Type B pancreatic cell (in vitro differentiated cells): ENCODE measurements at regions not wholly inside any gene's neighbourhood (a gene's known extent, or its start where the extent isn't known, plus 50 kb on each side); places are given as distances from the start of the nearest gene placed in this dataset.

Experiments used
- DNase-seq: peaks from one replicate; pipeline ENCODE4 v3.0.0; 2021; ENCODE audit warnings: mixed read lengths; ENCODE audit not compliant: unreplicated experiment; ENCODE audit errors: extremely low spot score
- H3K27ac Mint-ChIP-seq: 2 replicates; pipeline ENCODE4 v1.8.0; 2021; ENCODE audit warnings: mild to moderate bottlenecking, mixed read lengths
- H3K27me3 Mint-ChIP-seq: 2 replicates; pipeline ENCODE4 v1.8.0; 2021; ENCODE audit warnings: mixed read lengths
- H3K36me3 Mint-ChIP-seq: 2 replicates; pipeline ENCODE4 v1.8.0; 2021; ENCODE audit warnings: mixed read lengths
- H3K4me1 Mint-ChIP-seq: one replicate; pipeline ENCODE4 v1.8.0; 2021; ENCODE audit warnings: mixed read lengths; ENCODE audit not compliant: unreplicated experiment
- H3K4me3 Mint-ChIP-seq: 2 replicates; pipeline ENCODE4 v1.8.0; 2021; ENCODE audit warnings: mild to moderate bottlenecking, mixed read lengths
- H3K9me3 Mint-ChIP-seq: 2 replicates; pipeline ENCODE4 v1.8.0; 2021; ENCODE audit warnings: mixed read lengths
- TF ChIP-seq, protein P1 (sequence below): fragments of 200-600 bp; sonication (generic); conservative IDR thresholded peaks from 2 replicates; pipeline ENCODE4 v1.5.0; 2021; ENCODE audit warnings: antibody characterized with exemption, mild to moderate bottlenecking

DNA sequence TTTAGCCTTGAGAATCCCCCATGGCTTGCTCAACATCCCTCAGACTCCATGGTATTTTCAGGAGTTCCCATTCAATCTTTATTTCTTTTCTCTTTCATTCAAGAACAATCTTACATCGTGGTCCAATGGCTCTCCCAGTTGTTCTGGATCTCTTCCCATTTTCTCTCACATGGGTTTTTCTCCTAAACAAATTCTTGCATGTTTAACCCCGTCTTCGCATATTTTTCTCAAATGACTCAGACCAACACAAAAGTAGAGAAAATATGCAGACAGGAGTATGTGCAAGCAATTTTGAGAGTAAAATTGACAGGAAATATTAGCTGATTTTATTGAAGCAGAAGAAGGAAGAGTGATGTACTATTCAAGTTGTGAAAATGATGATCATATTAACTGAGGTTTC, 396.4 kb upstream of the TRAM1L1 start:
- TF ChIP-seq, protein P1, sequence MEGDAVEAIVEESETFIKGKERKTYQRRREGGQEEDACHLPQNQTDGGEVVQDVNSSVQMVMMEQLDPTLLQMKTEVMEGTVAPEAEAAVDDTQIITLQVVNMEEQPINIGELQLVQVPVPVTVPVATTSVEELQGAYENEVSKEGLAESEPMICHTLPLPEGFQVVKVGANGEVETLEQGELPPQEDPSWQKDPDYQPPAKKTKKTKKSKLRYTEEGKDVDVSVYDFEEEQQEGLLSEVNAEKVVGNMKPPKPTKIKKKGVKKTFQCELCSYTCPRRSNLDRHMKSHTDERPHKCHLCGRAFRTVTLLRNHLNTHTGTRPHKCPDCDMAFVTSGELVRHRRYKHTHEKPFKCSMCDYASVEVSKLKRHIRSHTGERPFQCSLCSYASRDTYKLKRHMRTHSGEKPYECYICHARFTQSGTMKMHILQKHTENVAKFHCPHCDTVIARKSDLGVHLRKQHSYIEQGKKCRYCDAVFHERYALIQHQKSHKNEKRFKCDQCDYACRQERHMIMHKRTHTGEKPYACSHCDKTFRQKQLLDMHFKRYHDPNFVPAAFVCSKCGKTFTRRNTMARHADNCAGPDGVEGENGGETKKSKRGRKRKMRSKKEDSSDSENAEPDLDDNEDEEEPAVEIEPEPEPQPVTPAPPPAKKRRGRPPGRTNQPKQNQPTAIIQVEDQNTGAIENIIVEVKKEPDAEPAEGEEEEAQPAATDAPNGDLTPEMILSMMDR, result no peak
- DNase-seq, result no peak
- Mint-ChIP-seq H3K4me3 (no peak overlapping the region), H3K9me3 (no peaks in the 10 kb centered on the region), H3K4me1 (no peaks in the 10 kb centered on the region), H3K27ac (no peak overlapping the region), H3K27me3 (no peaks in the 10 kb centered on the region), H3K36me3 (no peaks in the 10 kb centered on the region)

DNA sequence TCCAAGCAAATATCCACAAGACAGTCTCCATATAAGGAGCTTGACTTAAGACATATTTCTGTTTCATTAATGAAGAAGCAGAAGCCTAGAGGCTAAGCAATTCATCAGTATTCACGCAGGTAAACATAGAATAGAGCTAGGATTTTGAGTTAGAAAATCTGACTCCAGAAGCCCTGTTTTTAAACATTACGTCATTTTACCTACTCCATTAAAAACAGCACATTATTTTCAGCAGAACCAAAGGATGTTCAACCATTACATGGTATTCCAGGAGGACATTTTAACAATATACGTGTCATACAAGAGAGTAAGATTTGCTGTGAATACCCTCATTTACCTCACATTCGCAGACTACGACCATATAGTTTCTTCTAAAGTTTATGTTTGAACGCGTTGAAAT, 403.3 kb upstream of the TRAM1L1 start:
- TF ChIP-seq, protein P1, result no peak
- Mint-ChIP-seq H3K27ac (no peak overlapping the region), H3K4me3 (no peak overlapping the region), H3K9me3 (no peaks in the 10 kb centered on the region), H3K36me3 (no peaks in the 10 kb centered on the region), H3K27me3 (no peaks in the 10 kb centered on the region), H3K4me1 (peaks cover 8% of the 10 kb centered on the region)
- DNase-seq, result no peak

DNA sequence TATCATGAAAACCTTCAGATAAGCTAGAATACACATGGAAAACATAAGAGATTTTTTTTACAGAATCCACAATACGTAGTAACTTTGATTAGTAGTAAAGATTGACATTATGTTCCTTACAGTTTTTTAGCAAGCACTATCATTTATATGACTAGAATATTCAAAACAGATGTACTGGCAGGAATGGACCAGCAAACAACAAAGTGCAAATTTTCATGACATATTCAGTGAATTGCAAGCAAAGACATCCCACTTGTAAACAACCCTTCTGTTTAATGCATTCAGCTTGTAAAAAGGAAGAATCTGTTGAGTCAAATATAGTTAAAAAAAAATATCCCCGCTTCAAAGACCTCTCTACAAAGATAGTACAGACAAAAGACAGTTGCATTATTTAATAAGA, 403.7 kb upstream of the TRAM1L1 start:
- TF ChIP-seq, protein P1, result no peak
- H3K4me1 Mint-ChIP-seq, result peaks cover 8% of the 10 kb centered on the region
- H3K36me3 Mint-ChIP-seq, result no peaks in the 10 kb centered on the region
- H3K4me3 Mint-ChIP-seq, result no peak overlapping the region
- DNase-seq, result no peak
- no peaks in the 10 kb centered on the region for H3K27me3 Mint-ChIP-seq
- no peak overlapping the region for H3K27ac Mint-ChIP-seq
- H3K9me3 Mint-ChIP-seq, result no peaks in the 10 kb centered on the region

DNA sequence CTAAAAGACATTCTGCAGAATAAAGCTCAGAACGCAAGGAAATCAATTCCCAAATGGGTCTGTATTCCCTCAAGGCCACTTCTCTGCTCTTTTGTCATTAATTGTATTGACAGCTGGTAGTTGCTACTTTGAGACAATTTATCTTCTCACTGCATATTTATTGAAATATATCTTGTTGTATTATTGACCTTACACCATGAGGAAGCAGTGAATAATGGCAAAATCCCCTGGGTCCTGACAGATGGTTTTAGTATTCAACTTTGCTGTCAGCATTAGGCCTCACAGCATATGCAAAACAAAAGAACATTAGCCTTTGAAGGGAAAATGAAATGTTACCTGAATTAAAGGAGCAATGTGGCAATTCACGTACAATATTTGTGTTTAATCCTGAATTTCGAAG, 406.1 kb upstream of the TRAM1L1 start:
- H3K36me3 Mint-ChIP-seq, result no peaks in the 10 kb centered on the region
- peaks cover 8% of the 10 kb centered on the region for H3K4me1 Mint-ChIP-seq
- H3K9me3 Mint-ChIP-seq, result no peaks in the 10 kb centered on the region
- H3K4me3 Mint-ChIP-seq, result no peak overlapping the region
- no peak overlapping the region for H3K27ac Mint-ChIP-seq
- no peaks in the 10 kb centered on the region for H3K27me3 Mint-ChIP-seq
- DNase-seq, result no peak
- TF ChIP-seq, protein P1, result no peak

DNA sequence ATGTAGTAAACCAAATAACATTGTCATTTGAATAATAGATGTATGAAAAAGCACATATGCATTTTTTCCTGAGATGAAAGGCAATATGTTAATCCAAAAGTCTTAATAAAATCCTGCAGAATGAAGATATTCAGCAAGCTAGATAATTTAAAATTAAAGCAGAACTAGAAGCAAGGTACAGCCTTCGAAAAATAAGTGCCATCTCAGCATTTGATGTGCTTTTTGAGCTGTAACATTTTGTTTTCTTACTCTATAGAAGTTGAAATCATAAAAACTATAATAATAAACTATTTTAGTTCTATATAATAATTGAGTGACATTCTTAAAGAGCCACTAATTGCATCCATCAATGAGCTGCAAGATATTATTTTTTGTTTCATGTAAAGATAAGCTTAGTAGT, 410.4 kb upstream of the TRAM1L1 start:
- TF ChIP-seq, protein P1, result no peak
- Mint-ChIP-seq H3K9me3 (no peaks in the 10 kb centered on the region), H3K4me1 (peaks cover 8% of the 10 kb centered on the region), H3K36me3 (no peaks in the 10 kb centered on the region), H3K4me3 (no peak overlapping the region), H3K27me3 (no peaks in the 10 kb centered on the region), H3K27ac (no peak overlapping the region)
- no peak for DNase-seq

DNA sequence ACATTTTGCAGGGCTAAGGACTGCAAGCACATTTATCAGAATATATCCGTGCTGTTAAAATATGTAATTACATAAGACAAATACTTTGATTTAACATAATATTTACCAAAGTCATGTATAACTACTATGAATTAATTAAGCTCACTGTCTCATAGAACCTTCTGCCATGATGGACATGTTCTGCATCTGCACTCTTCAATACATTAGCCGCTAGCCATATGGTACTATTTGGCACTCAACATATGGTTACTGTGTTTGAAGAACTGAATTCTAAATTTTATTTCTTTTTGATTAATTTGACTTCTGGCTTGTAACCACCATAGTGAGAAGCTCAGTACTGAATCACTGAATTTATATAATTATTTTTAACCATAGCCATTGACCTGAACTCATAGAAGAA, 427.0 kb upstream of the TRAM1L1 start:
- Mint-ChIP-seq H3K36me3 (no peaks in the 10 kb centered on the region), H3K4me1 (no peaks in the 10 kb centered on the region), H3K9me3 (no peaks in the 10 kb centered on the region), H3K27me3 (no peaks in the 10 kb centered on the region), H3K27ac (no peak overlapping the region), H3K4me3 (no peak overlapping the region)
- no peak for DNase-seq
- TF ChIP-seq, protein P1, result no peak
